ENCODE measurements at regions not wholly inside any gene's neighbourhood (a gene's known extent, or its start where the extent isn't known, plus 50 kb on each side); places are given as distances from the start of the nearest gene placed in this dataset.

GRCh38 chr19:34104557-34104956 lies 67.7 kb upstream of the LSM14A start:
- no peaks in the 10 kb centered on the region for H3K36me3 Mint-ChIP-seq (ENCODE audit: low read depth)
- DNase-seq (ENCODE audit: low spot score), result no peak
- H3K4me1 Mint-ChIP-seq (ENCODE audit: low read depth), result no peaks in the 10 kb centered on the region
- peaks cover 14% of the 10 kb centered on the region for H3K27me3 Mint-ChIP-seq (ENCODE audit: low read depth)
- H3K27ac Mint-ChIP-seq, result no peak overlapping the region
- H3K4me3 Mint-ChIP-seq, result no peak overlapping the region
- no peaks in the 10 kb centered on the region for H3K9me3 Mint-ChIP-seq

- H3K27ac Mint-ChIP-seq, result no peak overlapping the region
- H3K4me3 Mint-ChIP-seq, result no peak overlapping the region
- H3K9me3 Mint-ChIP-seq, result no peaks in the 10 kb centered on the region
- H3K4me1 Mint-ChIP-seq (ENCODE audit: low read depth), result no peaks in the 10 kb centered on the region
- no peaks in the 10 kb centered on the region for H3K36me3 Mint-ChIP-seq (ENCODE audit: low read depth)
- H3K27me3 Mint-ChIP-seq (ENCODE audit: low read depth), result peaks cover 7% of the 10 kb centered on the region
- DNase-seq (ENCODE audit: low spot score), result no peak
Measured at GRCh38 chr19:34109596-34109995, 62.7 kb upstream of the LSM14A start.

GRCh38 chr19:34118879-34119748 lies 53.2 kb upstream of the LSM14A start:
- DNase-seq (ENCODE audit: low spot score), result no peak
- H3K27ac Mint-ChIP-seq, result no peak overlapping the region

GRCh38 chr19:34120141-34120540 lies 52.2 kb upstream of the LSM14A start:
- no peaks in the 10 kb centered on the region for H3K36me3 Mint-ChIP-seq (ENCODE audit: low read depth)
- peaks cover 16% of the 10 kb centered on the region for H3K27me3 Mint-ChIP-seq (ENCODE audit: low read depth)
- no peak overlapping the region for H3K4me3 Mint-ChIP-seq
- H3K9me3 Mint-ChIP-seq, result no peaks in the 10 kb centered on the region
- H3K4me1 Mint-ChIP-seq (ENCODE audit: low read depth), result peaks cover 4% of the 10 kb centered on the region
- H3K27ac Mint-ChIP-seq, result no peak overlapping the region
- no peak for DNase-seq (ENCODE audit: low spot score)

More at GRCh38 chr19:34118879-34119748, 53.2 kb upstream of the LSM14A start:
- H3K27me3 Mint-ChIP-seq (ENCODE audit: low read depth), result peaks cover 16% of the 10 kb centered on the region
- H3K4me1 Mint-ChIP-seq (ENCODE audit: low read depth), result peaks cover 4% of the 10 kb centered on the region
- no peaks in the 10 kb centered on the region for H3K9me3 Mint-ChIP-seq
- no peaks in the 10 kb centered on the region for H3K36me3 Mint-ChIP-seq (ENCODE audit: low read depth)
- H3K4me3 Mint-ChIP-seq, result no peak overlapping the region

GRCh38 chr19:34120846-34121639 lies 51.3 kb upstream of the LSM14A start:
- DNase-seq (ENCODE audit: low spot score), result peak; percentile 18
- H3K27ac Mint-ChIP-seq, result no peak overlapping the region
- peaks cover 14% of the 10 kb centered on the region for H3K27me3 Mint-ChIP-seq (ENCODE audit: low read depth)

More at GRCh38 chr19:34120846-34121639, 51.3 kb upstream of the LSM14A start:
- Mint-ChIP-seq H3K4me1 (ENCODE audit: low read depth) (peaks cover 4% of the 10 kb centered on the region), H3K9me3 (no peaks in the 10 kb centered on the region), H3K36me3 (ENCODE audit: low read depth) (no peaks in the 10 kb centered on the region), H3K4me3 (no peak overlapping the region)

Data from T-helper 2 cell treated with Interferon-gamma antibody and Interleukin-4, amounts not matched to agents 5 μg/mL and 100 μg/mL, for 36 hours (primary cell).